Erythroblast (primary cell): ENCODE measurements at regions not wholly inside any gene's neighbourhood (a gene's known extent, or its start where the extent isn't known, plus 50 kb on each side); places are given as distances from the start of the nearest gene placed in this dataset.

Source experiments
- GATA1 ChIP-seq: IDR thresholded peaks from 2 replicates; pipeline ENCODE4 v1.6.1; 2011; ENCODE audit warnings: low read depth, mild to moderate bottlenecking, control low read depth, low read length, moderate library complexity
- POLR2A ChIP-seq: IDR thresholded peaks from 2 replicates; pipeline ENCODE4 v1.6.1; 2011; ENCODE audit warnings: mild to moderate bottlenecking, low read length

DNA sequence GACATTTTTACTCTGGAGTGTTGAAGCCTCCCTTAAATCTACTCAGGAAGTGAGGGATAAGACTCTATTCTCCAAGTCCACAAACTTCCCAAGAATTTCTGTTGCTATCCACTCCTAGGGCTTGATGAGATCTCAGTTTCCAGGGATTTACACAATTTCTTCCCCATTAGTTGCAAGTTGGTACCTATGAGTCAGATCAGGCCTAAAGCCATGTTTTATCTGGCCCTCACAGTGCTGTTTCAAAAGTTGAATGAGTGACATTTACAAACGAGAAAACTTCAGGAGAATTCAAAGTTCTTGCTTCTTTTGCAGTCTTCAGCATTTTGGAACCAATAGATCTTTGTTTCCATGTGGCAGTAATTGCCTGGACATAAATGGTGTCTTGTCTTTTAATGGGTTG, 156.4 kb upstream of the SYT10 start:
- no peak for TF ChIP-seq POLR2A
- no peak for TF ChIP-seq GATA1
